GM21360 (cell line): ENCODE measurements at regions not wholly inside any gene's neighbourhood (a gene's known extent, or its start where the extent isn't known, plus 50 kb on each side); places are given as distances from the start of the nearest gene placed in this dataset.

Source experiments
- ATAC-seq: cut with Tn5 transposase; IDR thresholded peaks from one replicate; pipeline ENCODE4 v1.9.1; 2021; ENCODE audit warnings: mild to moderate bottlenecking, moderate library complexity; ENCODE audit not compliant: unreplicated experiment

- ATAC-seq = no peak
Measured at GRCh38 chr6:12501990-12502389, 211.8 kb downstream of the EDN1 start.

GRCh38 chr6:12504325-12504966 lies 212.1 kb upstream of the PHACTR1 start:
- ATAC-seq = no peak

GRCh38 chr6:12505486-12505885 lies 211.1 kb upstream of the PHACTR1 start:
- no peak for ATAC-seq

GRCh38 chr6:12506159-12506558 lies 210.4 kb upstream of the PHACTR1 start:
- ATAC-seq = no peak

GRCh38 chr6:12507636-12508035 lies 208.9 kb upstream of the PHACTR1 start:
- ATAC-seq = no peak

GRCh38 chr6:12508553-12508952 lies 208.0 kb upstream of the PHACTR1 start:
- ATAC-seq = no peak

- ATAC-seq = no peak
Measured at GRCh38 chr6:12509060-12509459, 207.5 kb upstream of the PHACTR1 start.

- no peak for ATAC-seq
Measured at GRCh38 chr6:12516070-12516469, 200.5 kb upstream of the PHACTR1 start.

- no peak for ATAC-seq
Measured at GRCh38 chr6:12522347-12522746, 194.2 kb upstream of the PHACTR1 start.

GRCh38 chr6:12523726-12524125 lies 192.8 kb upstream of the PHACTR1 start:
- ATAC-seq = no peak

GRCh38 chr6:12525276-12525675 lies 191.3 kb upstream of the PHACTR1 start:
- no peak for ATAC-seq

GRCh38 chr6:12527339-12527738 lies 189.2 kb upstream of the PHACTR1 start:
- ATAC-seq = no peak

- no peak for ATAC-seq
Measured at GRCh38 chr6:12528136-12528535, 188.4 kb upstream of the PHACTR1 start.

- no peak for ATAC-seq
Measured at GRCh38 chr6:12528581-12529363, 187.8 kb upstream of the PHACTR1 start.

GRCh38 chr6:12529364-12530019 lies 187.1 kb upstream of the PHACTR1 start:
- ATAC-seq = no peak

GRCh38 chr6:12530345-12530744 lies 186.2 kb upstream of the PHACTR1 start:
- no peak for ATAC-seq

- no peak for ATAC-seq
Measured at GRCh38 chr6:12533586-12533985, 183.0 kb upstream of the PHACTR1 start.

- no peak for ATAC-seq
Measured at GRCh38 chr6:12534069-12534853, 182.3 kb upstream of the PHACTR1 start.

- ATAC-seq = no peak
Measured at GRCh38 chr6:12535586-12536314, 180.8 kb upstream of the PHACTR1 start.

GRCh38 chr6:12536416-12536815 lies 180.2 kb upstream of the PHACTR1 start:
- no peak for ATAC-seq

- ATAC-seq = no peak
Measured at GRCh38 chr6:12537389-12537788, 179.2 kb upstream of the PHACTR1 start.
